ENCODE measurements at regions not wholly inside any gene's neighbourhood (a gene's known extent, or its start where the extent isn't known, plus 50 kb on each side); places are given as distances from the start of the nearest gene placed in this dataset.
A peak's percentile ranks its signal among the peaks of the same experiment; 100 is the strongest.
"Not testable (repeated sequence)": the region's sequence is repeated elsewhere in the genome, so short reads cannot be mapped to it uniquely, and the experiment has no call there.

DNA sequence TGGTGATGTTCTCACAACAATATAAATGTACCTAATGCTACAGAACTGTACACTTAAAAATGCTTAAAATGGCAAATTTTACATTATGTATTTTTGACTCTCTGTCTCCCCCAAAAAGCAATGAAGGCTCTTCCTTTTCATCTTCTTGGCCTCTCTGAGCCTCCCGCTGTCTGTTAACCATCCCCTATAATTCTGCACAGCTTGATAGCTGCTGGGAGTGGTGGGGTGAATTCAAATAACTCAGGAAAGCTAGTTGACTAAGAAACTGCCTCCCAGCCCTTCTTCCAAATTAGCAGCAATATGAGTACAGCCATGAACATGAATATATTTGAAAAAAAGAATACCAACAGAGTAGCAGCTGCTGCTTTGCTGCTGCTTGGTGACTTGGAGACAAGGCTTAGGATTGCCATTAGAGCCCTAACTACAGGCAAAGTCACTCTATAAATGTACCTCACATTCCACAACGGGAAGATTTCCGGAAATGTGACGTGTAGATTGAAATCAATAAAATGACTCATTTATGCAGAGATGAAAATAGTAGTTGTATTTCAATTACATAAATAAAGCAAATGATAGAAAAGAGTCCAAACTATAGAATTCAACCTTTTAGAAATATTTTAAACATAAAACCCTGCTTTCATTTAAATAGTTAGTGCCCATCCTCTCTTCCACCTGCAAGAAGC is 200.1 kb upstream of the HEY2 start:
- DNase-seq = no peak

DNA sequence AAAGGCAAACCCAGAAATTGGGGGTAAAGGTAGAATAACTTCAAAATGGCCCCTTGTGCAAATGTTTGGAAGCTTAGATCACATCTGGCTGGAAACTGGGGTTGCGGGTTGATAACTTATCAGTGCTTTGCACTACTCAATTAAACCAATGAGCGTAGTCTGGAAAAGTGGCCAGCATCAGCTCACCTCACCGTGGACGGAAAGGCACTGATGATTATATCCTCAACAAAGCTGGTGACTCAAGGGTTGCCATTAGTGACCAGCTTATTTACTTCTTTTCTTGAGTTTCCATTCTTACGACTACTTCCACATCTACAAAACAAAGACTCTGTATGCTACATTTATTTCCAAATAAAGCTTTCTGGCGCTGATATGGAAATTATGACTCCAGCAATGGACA is 198.5 kb upstream of the HEY2 start:
- no peak for DNase-seq

GRCh38 chr6:125552819-125553218 is 196.6 kb upstream of the HEY2 start:
- DNase-seq = no peak

DNA sequence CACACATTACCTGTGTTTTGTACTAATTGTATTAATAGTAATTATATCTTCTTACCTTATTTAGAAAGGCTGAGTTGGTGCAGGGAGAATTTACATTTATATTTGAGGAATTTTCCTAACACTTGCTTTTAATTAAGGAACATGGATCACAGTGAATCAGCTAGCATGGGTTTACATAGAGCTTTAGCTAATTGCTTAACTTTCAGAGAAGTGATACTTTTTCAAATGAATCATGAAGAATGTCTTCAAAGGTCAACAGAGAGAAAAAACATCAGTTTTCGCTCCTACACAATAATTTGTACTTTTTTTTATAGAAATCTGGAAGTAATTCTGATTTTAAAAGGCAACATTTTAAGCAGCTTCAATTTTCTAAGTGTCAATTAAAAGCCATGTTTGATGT is 195.0 kb upstream of the HEY2 start:
- DNase-seq = no peak

GRCh38 chr6:125558241-125558843 is 191.1 kb upstream of the HEY2 start:
- no peak for DNase-seq

GRCh38 chr6:125558907-125559306 is 190.5 kb upstream of the HEY2 start:
- no peak for DNase-seq

GRCh38 chr6:125562156-125562555 is 187.3 kb upstream of the HEY2 start:
- DNase-seq = no peak

DNA sequence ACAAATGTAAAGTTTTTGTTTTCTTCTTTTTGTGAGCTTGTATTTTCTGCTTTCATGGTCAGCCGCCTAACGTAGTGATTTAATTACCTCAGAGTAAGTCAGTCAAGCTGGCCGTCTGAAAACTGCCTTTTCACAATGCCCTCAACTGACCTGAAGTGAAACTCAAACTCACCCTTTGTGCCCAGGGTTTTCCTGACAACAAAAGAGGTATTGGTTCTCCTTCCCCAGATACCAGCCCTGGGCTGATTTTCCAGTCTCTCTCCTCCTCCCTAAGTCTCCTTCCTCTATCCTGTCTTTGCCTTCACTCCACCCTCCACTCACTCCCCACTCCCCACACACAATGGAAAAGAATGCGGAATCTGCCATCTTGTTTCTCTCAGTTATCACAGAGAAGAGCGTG is 184.5 kb upstream of the HEY2 start:
- DNase-seq = no peak

GRCh38 chr6:125567407-125567806 is 182.0 kb upstream of the HEY2 start:
- DNase-seq = no peak

DNA sequence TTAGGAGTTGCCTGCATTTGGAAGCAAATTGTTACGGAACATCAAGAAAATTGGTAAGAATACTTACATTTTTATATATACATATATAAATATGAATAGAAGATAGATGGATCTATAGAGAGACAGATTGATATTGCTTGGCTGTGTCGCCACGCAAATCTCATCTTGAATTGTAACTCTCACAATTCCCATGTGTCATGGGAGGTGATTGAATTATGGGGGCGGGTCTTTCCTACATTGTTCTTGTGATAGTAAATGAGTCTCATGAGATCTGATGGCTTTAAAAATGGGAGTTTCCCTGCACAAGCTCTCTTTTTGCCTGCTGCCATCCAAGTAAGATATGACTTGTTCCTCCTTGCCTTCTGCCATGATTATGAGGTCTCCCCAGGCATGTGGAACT is 180.8 kb upstream of the HEY2 start:
- DNase-seq = no peak

DNA sequence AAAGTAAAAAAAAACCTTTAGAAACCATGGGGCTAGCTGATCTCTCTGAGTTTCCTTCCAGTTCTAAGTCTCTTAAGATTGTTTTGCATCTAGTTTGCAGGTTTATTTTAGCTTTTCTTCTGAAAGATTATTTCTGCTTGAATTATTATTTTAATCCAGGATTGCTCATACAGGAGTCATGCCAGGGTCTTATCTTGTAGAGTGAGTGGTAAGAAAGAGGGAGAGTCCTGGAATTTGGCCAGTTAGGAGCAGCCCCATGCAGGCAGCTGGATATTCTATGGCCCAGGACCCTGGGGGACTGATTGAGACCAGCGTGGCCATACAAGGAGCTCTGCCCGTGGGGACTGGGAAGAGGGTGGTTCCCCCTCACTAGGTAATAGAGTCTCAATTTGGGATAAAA is 178.9 kb upstream of the HEY2 start:
- DNase-seq = no peak

DNA sequence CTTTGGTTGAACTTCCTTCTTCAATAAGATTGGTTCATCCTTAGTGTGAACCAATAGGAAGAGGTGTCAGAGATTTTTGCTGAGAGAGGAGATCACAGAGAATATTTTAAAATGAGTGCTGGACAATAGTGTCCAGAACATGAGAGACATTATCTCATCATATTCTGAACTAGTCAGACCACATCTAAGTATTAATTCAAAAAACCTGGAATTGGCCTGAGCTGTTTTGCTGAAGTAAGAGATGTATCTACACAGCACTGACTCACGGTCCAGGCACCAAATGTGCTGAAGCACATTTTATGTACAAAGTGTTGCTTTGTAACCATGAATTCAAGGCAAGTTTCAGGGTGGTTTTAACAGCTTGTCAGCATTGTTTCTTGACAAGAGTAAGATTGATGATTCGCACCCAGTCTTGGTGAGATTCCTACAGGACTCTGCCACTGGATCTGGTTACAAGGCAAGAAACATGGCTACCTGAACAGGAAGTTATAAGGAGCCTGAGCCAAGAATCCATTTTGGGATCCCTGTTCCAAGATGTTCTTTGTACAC is 178.2 kb upstream of the HEY2 start:
- DNase-seq = no peak

DNA sequence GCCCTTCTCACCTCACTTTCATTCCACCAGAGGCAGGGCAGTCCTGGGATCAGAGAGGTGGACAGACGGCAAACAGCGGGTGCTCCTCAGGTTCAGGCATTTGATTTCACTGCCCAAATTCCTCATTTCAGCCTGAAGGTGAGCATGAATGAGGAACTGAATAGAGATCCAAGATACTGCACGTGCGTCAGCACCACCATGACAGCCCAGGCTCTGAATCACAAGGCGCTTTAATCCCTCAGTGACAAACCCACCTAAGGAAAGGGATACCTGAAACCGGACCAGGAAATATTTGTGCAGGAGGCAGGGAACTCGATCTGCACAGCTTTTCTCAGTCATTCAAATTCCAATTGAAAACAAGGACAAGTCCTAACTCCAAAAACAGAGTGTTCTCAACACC is 174.8 kb upstream of the HEY2 start:
- DNase-seq = no peak

DNA sequence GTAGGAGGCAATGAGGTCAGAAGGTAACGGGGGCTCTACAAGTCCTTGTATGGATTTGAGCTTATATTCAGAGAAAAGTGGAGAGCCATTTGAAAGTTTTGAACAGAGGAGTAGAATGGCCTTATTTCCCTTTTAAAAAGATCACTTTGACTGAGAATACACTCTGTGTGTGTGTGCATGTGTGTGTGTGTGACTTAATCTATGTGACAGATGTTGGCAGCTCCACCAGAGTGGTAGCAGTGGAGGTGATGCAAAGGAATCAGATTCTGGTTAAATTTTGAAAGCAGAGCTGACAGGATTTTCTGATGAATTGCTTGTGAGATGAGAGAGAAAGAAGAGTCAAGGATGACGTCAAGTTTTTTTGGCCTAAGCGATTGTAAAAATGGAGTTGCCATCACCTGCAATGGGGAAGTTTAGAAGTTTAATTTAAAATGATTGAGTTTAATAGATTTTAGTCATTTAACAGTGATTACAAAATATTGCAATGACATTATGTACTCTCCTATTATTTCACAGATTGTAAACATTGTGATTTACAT is 172.2 kb upstream of the HEY2 start:
- DNase-seq = no peak

DNA sequence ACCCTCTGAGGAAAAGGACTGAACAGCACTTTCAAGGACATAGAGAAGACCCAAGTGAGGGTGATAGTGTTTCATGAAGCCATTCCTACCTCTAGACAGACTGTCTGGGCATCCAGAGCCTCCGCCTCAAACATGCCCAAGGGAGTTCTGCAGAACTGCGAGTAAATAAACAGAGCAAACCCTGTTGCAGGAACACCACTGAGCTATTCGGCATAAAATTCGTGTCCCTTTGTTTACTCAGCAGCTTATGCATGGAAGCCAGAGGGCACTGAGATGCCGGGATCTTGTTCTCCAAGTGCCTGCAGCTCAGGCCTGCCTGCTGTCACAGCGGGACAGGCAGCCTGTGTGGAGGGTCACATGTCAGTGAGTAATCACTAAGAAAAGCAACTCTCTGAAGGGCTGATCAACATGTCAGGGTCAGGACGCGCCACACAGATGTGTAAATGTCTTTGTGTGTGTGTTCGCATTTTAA is 164.9 kb upstream of the HEY2 start:
- peak; percentile 15 for DNase-seq

- DNase-seq = no peak
Measured at GRCh38 chr6:125585470-125585869, 164.0 kb upstream of the HEY2 start.

GRCh38 chr6:125586074-125586473 is 163.4 kb upstream of the HEY2 start:
- DNase-seq = no peak

DNA sequence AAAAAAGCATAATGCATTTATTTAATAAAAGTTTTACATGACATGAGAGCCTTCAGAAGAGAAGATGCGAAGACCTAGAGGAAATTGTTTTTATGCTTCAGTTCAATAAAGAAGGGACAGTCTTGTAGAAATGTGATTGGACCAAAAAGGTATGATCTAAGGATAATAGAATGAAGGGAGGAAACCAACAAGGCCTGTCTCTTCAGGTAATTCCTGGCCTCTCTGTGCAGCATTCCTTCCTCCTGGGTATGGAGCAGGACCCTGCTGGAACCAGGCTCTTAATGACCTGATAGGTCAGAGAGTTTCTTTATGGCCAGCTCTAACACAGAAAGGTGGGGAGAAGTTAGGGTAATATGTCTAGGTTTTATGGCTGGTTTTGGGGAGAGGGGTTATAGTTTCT is 162.8 kb upstream of the HEY2 start:
- no peak for DNase-seq

DNA sequence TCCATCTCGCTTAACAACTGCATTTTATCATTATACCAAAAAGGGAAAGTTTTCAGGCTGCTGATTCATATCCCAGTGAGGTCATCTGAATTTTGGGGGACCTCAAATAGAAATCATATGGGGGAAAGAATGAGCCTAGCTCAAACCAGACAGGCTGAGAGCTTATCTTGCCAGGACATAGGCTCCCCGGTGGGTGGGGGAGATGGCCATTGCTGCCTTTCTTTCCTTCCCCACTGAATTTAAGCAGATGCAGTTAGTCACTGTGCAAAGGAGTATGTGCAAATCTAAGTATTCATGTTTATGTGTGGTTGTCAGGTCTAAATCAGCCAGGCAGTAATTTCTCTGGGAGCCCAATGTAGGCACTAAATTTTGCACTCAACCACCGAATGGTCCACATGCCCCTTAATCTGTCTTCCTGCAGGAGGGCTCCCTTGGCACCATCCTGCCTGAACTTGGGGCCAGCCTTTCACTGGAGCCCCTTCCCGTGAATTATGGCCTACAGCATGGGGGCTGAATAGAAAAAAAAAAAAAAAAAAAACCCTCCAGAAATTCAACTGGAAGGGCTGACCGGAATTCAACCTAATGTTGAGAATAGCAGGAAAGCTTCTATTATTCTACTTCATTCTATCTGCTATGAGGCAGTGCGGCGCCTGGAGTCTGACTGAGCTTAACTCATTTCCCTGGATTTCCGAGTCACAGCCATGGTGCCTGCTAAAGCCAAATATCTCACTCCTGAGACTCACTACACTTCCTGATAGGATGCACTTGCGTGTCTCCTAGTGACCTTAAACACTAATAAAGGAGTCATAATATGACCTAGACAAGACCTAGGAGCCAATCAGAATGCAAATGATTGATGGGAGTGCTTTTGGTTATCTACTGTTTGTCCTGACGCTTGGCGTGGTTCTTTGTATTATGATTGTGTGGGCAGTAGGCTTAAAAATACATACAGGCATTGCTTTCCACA is 161.5 kb upstream of the HEY2 start:
- DNase-seq = no peak

- not testable (repeated sequence) for DNase-seq
Measured at GRCh38 chr6:125591796-125592195, 157.6 kb upstream of the HEY2 start.

DNA sequence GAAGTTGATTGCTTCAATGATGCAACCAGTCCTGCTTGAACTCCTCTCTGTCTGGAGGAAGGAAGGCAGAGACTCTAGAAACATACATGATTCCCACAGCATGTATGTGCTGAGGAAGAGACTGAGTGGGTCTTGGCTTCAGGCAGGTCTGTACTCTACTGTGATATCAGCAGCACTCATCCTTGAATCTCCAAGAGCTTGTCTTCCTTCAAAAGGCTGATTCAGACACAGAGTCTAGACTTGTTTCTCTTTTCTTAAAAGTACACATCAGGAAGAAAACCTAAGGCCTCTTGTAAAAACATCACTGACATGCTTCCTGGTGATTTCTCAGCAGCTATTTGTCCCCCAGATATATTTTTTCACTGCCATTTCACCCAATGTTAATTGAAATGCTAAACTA is 155.7 kb upstream of the HEY2 start:
- DNase-seq = no peak

DNA sequence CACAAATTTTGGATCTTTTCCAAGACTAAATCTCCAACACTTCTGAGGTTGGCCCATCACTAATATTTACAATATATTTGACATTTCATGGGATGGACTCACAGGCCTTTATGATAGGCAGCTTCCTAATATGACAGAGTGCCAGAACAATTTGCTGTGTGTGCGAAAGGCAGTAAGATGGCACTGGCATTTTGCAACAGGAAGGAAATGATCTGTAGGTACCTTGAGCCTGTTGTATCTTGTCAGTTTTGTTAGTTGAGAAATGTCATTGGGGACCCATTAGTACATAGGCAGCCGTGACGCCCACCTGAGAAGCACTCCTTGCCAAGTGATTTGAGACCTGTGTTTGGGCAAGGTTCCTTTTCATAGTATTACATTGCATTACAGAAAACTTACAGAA is 153.4 kb upstream of the HEY2 start:
- no peak for DNase-seq

Measured in NCI-H748 treated with DMSO at 0.1 percent for 48 hours (cell line).